B cell (primary cell): ENCODE measurements at regions not wholly inside any gene's neighbourhood (a gene's known extent, or its start where the extent isn't known, plus 50 kb on each side); places are given as distances from the start of the nearest gene placed in this dataset.
A peak's percentile ranks its signal among the peaks of the same experiment; 100 is the strongest.

Experiments
- ATAC-seq: fragments of 200-7000 bp; cut with Tn5 transposase; one replicate; pipeline ENCODE4 v1.10.0; 2021; ENCODE audit warnings: low read depth, mild to moderate bottlenecking, moderate number of reproducible peaks, moderate library complexity
- CTCF ChIA-PET: fragments of 350-600 bp; sonication (Branson Sonifier 250); formaldehyde crosslinking; loops from one replicate; lab custom pipeline; 2021; ENCODE audit warnings: antibody characterized with exemption, inconsistent platforms; lab: Charles Lee
- POLR2A ChIA-PET: fragments of 350-600 bp; sonication (Branson Sonifier 250); formaldehyde crosslinking; loops from one replicate; lab custom pipeline; 2021; ENCODE audit warnings: antibody characterized with exemption; lab: Charles Lee
- DNase-seq: peaks from one replicate; pipeline ENCODE4 v3.0.0; 2013
- H2AFZ ChIP-seq: 2 replicates; pipeline ENCODE4 v1.6.1; 2012; ENCODE audit warnings: mild to moderate bottlenecking, low read depth, low read length; ENCODE audit not compliant: insufficient read depth, poor library complexity, severe bottlenecking
- H3K27ac ChIP-seq, 2 donors: 1 replicate in 1 of 2; 2 replicates in 1 of 2; pipeline ENCODE4 v1.5.1; 2012 to 2013; ENCODE audit warnings: low read length in 2 of 2, mild to moderate bottlenecking in 2 of 2, moderate library complexity in 1 of 2
- H3K27me3 ChIP-seq, 4 experiments: fragments of 200-600 bp in 1 of 4; sonication (generic) in 1 of 4; replicated peaks in 1 of 4; 1 replicate in 2 of 4; 2 replicates in 2 of 4; pipeline versions ENCODE4 v1.6.1 to v1.7.0; 2013 to 2016; ENCODE audit warnings: low read length in 3 of 4, mild to moderate bottlenecking in 2 of 4, mixed read lengths in 1 of 4, moderate library complexity in 1 of 4; ENCODE audit not compliant: insufficient read depth in 4 of 4, control insufficient read depth in 3 of 4; ENCODE audit errors: control extremely low read depth in 1 of 4
- H3K36me3 ChIP-seq, 2 experiments: replicated peaks in 1 of 2; 1 replicate in 1 of 2; 2 replicates in 1 of 2; pipeline versions ENCODE4 v1.6.1 to v1.7.1; 2013; ENCODE audit warnings: low read length in 1 of 2; ENCODE audit not compliant: insufficient read depth in 2 of 2, control insufficient read depth in 1 of 2; ENCODE audit errors: control extremely low read depth in 1 of 2, extremely low read depth in 1 of 2
- H3K4me1 ChIP-seq, 2 donors: fragments of 200-600 bp in 1 of 2; sonication (generic) in 1 of 2; 1 replicate in 1 of 2; 2 replicates in 1 of 2; pipeline versions ENCODE4 v1.5.1 to v1.6.1; 2013 to 2017; ENCODE audit warnings: low read length in 2 of 2; ENCODE audit not compliant: control insufficient read depth in 2 of 2, insufficient read depth in 2 of 2
- H3K4me2 ChIP-seq: replicated peaks from 2 replicates; pipeline ENCODE3; 2012; ENCODE audit warnings: mild to moderate bottlenecking, low read depth, low read length; ENCODE audit not compliant: poor library complexity, severe bottlenecking
- H3K4me3 ChIP-seq, 5 experiments: fragments of 200-600 bp in 1 of 5; sonication (generic) in 1 of 5; 1 replicate in 3 of 5; 2 replicates in 2 of 5; pipeline versions ENCODE4 v1.5.1 to v1.7.0; 2011 to 2016; ENCODE audit warnings: low read length in 4 of 5, mild to moderate bottlenecking in 4 of 5, low read depth in 2 of 5, control low read depth in 1 of 5, moderate library complexity in 1 of 5; ENCODE audit not compliant: insufficient read depth in 1 of 5; ENCODE audit errors: control extremely low read depth in 1 of 5, extremely low read depth in 1 of 5
- H3K79me2 ChIP-seq: fragments of 200-600 bp; sonication (generic); one replicate; pipeline ENCODE4 v1.6.0; 2016; ENCODE audit warnings: low read length; ENCODE audit not compliant: control insufficient read depth, insufficient read depth
- H3K9ac ChIP-seq: fragments of 200-600 bp; sonication (generic); 2 replicates; pipeline ENCODE4 v1.6.1; 2017; ENCODE audit warnings: mild to moderate bottlenecking, low read length, moderate library complexity
- H3K9me3 ChIP-seq, 3 donors: one replicate each; pipeline versions ENCODE4 v1.6.1 to v1.7.1; 2013; ENCODE audit warnings: low read length in 2 of 3; ENCODE audit not compliant: control insufficient read depth in 2 of 3, insufficient read depth in 1 of 3; ENCODE audit errors: control extremely low read depth in 1 of 3
- H4K20me1 ChIP-seq: 2 replicates; pipeline ENCODE4 v1.6.0; 2012; ENCODE audit warnings: mild to moderate bottlenecking, low read length; ENCODE audit not compliant: insufficient read depth, control insufficient read depth, poor library complexity, severe bottlenecking
- H3K27ac Mint-ChIP-seq: one replicate; pipeline ENCODE4 v1.8.0; 2021; ENCODE audit warnings: mixed read lengths
- H3K27me3 Mint-ChIP-seq: one replicate; pipeline ENCODE4 v1.8.0; 2021; ENCODE audit warnings: mixed read lengths
- H3K4me1 Mint-ChIP-seq: one replicate; pipeline ENCODE4 v1.8.0; 2021; ENCODE audit warnings: mixed read lengths
- H3K4me3 Mint-ChIP-seq: one replicate; pipeline ENCODE4 v1.8.0; 2021; ENCODE audit warnings: mixed read lengths
- H3K9me3 Mint-ChIP-seq: one replicate; pipeline ENCODE4 v1.8.0; 2022; ENCODE audit warnings: mixed read lengths; ENCODE audit not compliant: insufficient read depth
- EZH2 ChIP-seq: IDR thresholded peaks from 2 replicates; pipeline ENCODE4 v1.6.1; 2012; ENCODE audit warnings: borderline replicate concordance, low read depth, mild to moderate bottlenecking, moderate library complexity, low read length; ENCODE audit not compliant: insufficient read depth, poor library complexity, severe bottlenecking
- WGBS: methylation state at CpG from one replicate; pipeline ENCODE4 v1.1.5; 2013; ENCODE audit warnings: missing lambda C conversion rate; ENCODE audit not compliant: insufficient coverage; 5-methylcytosine and 5-hydroxymethylcytosine counted together
- intact Hi-C: fragments of 100-400 bp; cut with micrococcal nuclease; formaldehyde crosslinking; loops from one replicate; pipeline ENCODE4 v1.10.0; 2022
- TF ChIP-seq, protein P1 (sequence below): fragments of 200-600 bp; IDR thresholded peaks from one replicate; pipeline ENCODE4 v1.8.0; 2022; ENCODE audit warnings: antibody characterized with exemption, mild to moderate bottlenecking

DNA sequence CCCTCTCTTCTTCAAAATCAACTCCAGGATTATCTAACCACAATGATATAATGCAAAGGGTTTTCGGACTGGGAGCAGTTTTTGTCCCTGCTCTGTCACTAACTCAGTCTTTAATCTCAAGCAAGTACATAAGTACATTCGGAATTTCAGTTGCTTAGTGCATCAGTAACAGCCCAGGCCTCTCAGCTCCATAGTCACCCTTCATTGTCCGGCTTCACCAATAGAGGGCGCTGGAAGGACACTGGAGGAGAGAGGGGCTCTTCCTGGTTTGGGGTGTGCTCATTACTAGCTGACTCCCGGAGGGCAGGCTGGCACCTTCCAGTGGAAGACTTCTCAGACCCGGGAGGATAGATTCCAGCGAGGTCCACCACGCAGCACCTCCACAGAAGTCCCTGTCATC, 90.4 kb upstream of the PDGFD start:
- CTCF ChIA-PET, result interaction anchor here (0.6 kb wide), 1 partner anchor 29 kb away, joined by 3 read pairs; no protein-coding TSS in a partner anchor

DNA sequence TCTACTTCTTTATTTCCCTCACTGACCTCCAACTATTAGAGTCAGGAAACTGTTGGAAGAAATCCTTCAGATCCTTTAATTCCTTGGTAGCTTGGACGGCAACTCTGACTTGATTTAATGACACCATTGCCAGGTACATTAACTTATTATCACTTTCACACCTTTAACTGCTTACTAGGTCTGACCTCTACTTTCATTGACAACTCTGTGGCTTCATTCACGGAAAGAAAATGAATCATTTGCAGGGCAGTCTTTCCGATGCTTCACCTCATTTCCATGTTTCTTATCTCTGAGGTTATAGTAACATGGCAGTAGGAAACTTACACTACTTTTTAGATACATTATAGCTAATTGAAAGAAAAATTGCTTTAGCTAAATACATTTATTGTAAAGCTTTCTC, 82.6 kb upstream of the PDGFD start:
- Histone ChIP-seq H3K27ac (no peak overlapping the region), H3K36me3 (no peaks in the 10 kb centered on the region), H4K20me1 (no peaks in the 10 kb centered on the region), H2AFZ (no peak overlapping the region), H3K4me2 (no peak overlapping the region), H3K4me1 (no peaks in the 10 kb centered on the region), H3K79me2 (no peaks in the 10 kb centered on the region), H3K4me3 (no peak overlapping the region), H3K9ac (no peak overlapping the region), H3K9me3 (no peaks in the 10 kb centered on the region), H3K27me3 (no peaks in the 10 kb centered on the region)
- POLR2A ChIA-PET, result no interaction called here
- Mint-ChIP-seq H3K4me1 (no peaks in the 10 kb centered on the region), H3K4me3 (no peak overlapping the region), H3K27ac (no peak overlapping the region), H3K27me3 (no peaks in the 10 kb centered on the region), H3K9me3 (no peaks in the 10 kb centered on the region)
- CTCF ChIA-PET, result no interaction called here
- TF ChIP-seq EZH2, result no peak
- TF ChIP-seq, protein P1, sequence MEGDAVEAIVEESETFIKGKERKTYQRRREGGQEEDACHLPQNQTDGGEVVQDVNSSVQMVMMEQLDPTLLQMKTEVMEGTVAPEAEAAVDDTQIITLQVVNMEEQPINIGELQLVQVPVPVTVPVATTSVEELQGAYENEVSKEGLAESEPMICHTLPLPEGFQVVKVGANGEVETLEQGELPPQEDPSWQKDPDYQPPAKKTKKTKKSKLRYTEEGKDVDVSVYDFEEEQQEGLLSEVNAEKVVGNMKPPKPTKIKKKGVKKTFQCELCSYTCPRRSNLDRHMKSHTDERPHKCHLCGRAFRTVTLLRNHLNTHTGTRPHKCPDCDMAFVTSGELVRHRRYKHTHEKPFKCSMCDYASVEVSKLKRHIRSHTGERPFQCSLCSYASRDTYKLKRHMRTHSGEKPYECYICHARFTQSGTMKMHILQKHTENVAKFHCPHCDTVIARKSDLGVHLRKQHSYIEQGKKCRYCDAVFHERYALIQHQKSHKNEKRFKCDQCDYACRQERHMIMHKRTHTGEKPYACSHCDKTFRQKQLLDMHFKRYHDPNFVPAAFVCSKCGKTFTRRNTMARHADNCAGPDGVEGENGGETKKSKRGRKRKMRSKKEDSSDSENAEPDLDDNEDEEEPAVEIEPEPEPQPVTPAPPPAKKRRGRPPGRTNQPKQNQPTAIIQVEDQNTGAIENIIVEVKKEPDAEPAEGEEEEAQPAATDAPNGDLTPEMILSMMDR, result no peak
- intact Hi-C loops, result no loop called here
- DNase-seq, result no peak
- 75% methylated on average over 1 of the region's 3 CpGs for WGBS
- ATAC-seq, result no peak

More for the DNA sequence above, 90.4 kb upstream of the PDGFD start:
- 58% methylated on average over 4 of the region's 8 CpGs for WGBS
- no peak overlapping the region for H3K4me2 ChIP-seq
- no peak for ATAC-seq
- H2AFZ ChIP-seq, result no peak overlapping the region
- H3K9ac ChIP-seq, result no peak overlapping the region
- H3K4me3 ChIP-seq, result no peak overlapping the region
- POLR2A ChIA-PET, result no interaction called here
- no peaks in the 10 kb centered on the region for H3K27me3 ChIP-seq
- peak; percentile 5 for DNase-seq
- no peaks in the 10 kb centered on the region for H3K4me1 Mint-ChIP-seq
- no peaks in the 10 kb centered on the region for H3K9me3 Mint-ChIP-seq
- TF ChIP-seq EZH2, result no peak
- TF ChIP-seq, protein P1, result no peak
- no peaks in the 10 kb centered on the region for H3K36me3 ChIP-seq
- intact Hi-C loops, result no loop called here
- peaks cover 0 to 3% (median 0%) of the 10 kb centered on the region in 3 donors for H3K9me3 ChIP-seq
- no peak overlapping the region for H3K4me3 Mint-ChIP-seq
- H4K20me1 ChIP-seq, result no peaks in the 10 kb centered on the region
- no peaks in the 10 kb centered on the region for H3K4me1 ChIP-seq
- no peak overlapping the region for H3K27ac ChIP-seq
- peaks cover 3% of the 10 kb centered on the region for H3K27me3 Mint-ChIP-seq
- H3K27ac Mint-ChIP-seq, result no peak overlapping the region
- H3K79me2 ChIP-seq, result no peaks in the 10 kb centered on the region
